Activated CD4-positive, alpha-beta T cell treated with anti-CD3 and anti-CD28 coated beads for 36 hours (primary cell): ENCODE measurements at regions not wholly inside any gene's neighbourhood (a gene's known extent, or its start where the extent isn't known, plus 50 kb on each side); places are given as distances from the start of the nearest gene placed in this dataset.

Experiments used
- ATAC-seq: fragments of 200-7000 bp; cut with Tn5 transposase; one replicate; pipeline ENCODE4 v1.10.0; 2021; ENCODE audit warnings: mild to moderate bottlenecking, moderate library complexity
- CTCF ChIA-PET: fragments of 350-600 bp; sonication (Branson Sonifier 250); formaldehyde crosslinking; loops from one replicate; lab custom pipeline; 2021; ENCODE audit warnings: antibody characterized with exemption; lab: Charles Lee
- POLR2A ChIA-PET: fragments of 350-600 bp; sonication (Branson Sonifier 250); formaldehyde crosslinking; loops from one replicate; lab custom pipeline; 2021; ENCODE audit warnings: antibody characterized with exemption, inconsistent platforms; lab: Charles Lee
- DNase-seq: peaks from one replicate; pipeline ENCODE4 v3.0.0-alpha.2; 2020
- H3K27ac Mint-ChIP-seq: one replicate; pipeline ENCODE4 v1.8.0; 2021; ENCODE audit warnings: mixed read lengths
- H3K27me3 Mint-ChIP-seq: one replicate; pipeline ENCODE4 v1.8.0; 2021; ENCODE audit warnings: mixed read lengths
- H3K36me3 Mint-ChIP-seq: one replicate; pipeline ENCODE4 v1.8.0; 2021; ENCODE audit warnings: low read depth, mixed read lengths
- H3K4me1 Mint-ChIP-seq: one replicate; pipeline ENCODE4 v1.8.0; 2021; ENCODE audit warnings: mixed read lengths
- H3K4me3 Mint-ChIP-seq: one replicate; pipeline ENCODE4 v1.8.0; 2021; ENCODE audit warnings: mild to moderate bottlenecking, moderate library complexity, mixed read lengths
- H3K9me3 Mint-ChIP-seq: one replicate; pipeline ENCODE4 v1.8.0; 2021; ENCODE audit warnings: low read depth, mixed read lengths
- intact Hi-C, 2 experiments: fragments of 100-400 bp; cut with DNase I in 1 of 2; cut with micrococcal nuclease in 1 of 2; formaldehyde crosslinking; loops; one replicate each; pipeline versions ENCODE4 v1.14.2 to v1.15.1; 2022 to 2024; cut with DNase I, micrococcal nuclease

DNA sequence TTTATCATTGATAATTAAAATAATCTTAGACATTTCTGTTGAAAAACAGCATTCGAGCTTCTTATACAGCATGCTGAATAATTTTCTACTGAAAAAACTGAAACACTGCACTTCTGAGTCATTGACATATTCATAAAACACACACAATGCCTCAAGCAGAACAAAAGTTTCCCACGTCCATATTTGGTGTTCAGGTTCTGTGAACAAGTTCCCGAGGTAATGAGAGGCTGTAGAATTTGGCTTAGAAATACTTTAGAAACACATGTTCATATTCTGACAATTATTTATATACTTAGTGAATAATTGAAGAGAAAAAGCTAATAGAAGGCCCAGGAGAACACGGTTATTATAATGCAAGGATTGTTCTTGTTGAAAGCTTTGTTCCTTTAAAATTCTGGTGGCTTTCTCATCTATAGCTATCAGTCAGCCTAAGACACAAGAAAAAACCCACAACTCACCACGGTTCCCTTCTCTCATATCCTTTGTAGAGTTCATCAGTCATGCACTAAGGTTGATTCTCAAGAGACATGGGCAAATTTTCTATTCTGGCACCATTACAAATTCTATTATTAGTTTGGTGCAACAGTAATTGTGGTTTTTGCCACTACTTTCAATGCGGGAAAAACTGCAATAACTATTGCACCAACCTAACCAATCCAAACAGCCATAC, 194.4 kb downstream of the TMX3 start:
- ATAC-seq (no peak), DNase-seq (no peak)
- H3K4me3 Mint-ChIP-seq: no peak overlapping the region
- no peaks in the 10 kb centered on the region for H3K4me1 Mint-ChIP-seq
- H3K27ac Mint-ChIP-seq: no peak overlapping the region
- peaks cover 2% of the 10 kb centered on the region for H3K27me3 Mint-ChIP-seq
- H3K9me3 Mint-ChIP-seq: no peaks in the 10 kb centered on the region
- CTCF ChIA-PET: no interaction called here
- H3K36me3 Mint-ChIP-seq: no peaks in the 10 kb centered on the region
- POLR2A ChIA-PET: no interaction called here
- intact Hi-C loops: no loop called here

DNA sequence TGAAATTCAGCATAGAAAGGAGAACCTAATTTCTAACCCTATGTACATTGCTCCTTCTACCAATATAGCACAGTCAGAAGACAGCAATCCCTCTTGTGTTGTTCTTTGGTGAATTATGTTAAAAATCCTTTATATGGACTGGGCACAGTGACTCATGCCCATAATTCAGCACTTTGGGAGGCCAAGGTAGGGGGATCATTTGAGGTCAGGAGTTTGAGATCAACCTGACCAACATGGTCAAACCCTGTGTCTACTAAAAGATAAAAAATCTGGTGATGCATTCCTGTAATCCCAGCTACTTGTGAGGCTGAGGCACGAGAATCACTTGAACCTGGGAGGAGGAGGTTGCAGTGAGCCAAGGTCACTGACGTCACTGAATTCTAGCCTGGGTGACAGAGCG, 195.6 kb downstream of the TMX3 start:
- ATAC-seq (no peak), DNase-seq (no peak)
- intact Hi-C loops: no loop called here
- H3K36me3 Mint-ChIP-seq: no peaks in the 10 kb centered on the region
- H3K27ac Mint-ChIP-seq: no peak overlapping the region
- H3K4me1 Mint-ChIP-seq: no peaks in the 10 kb centered on the region
- no peaks in the 10 kb centered on the region for H3K9me3 Mint-ChIP-seq
- ChIA-PET CTCF (no interaction called here), POLR2A (no interaction called here)
- H3K4me3 Mint-ChIP-seq: no peak overlapping the region
- H3K27me3 Mint-ChIP-seq: peaks cover 2% of the 10 kb centered on the region

GRCh38 chr18:68509902-68510301, 205.0 kb downstream of the TMX3 start:
- ATAC-seq (no peak), DNase-seq (no peak)
- Mint-ChIP-seq H3K4me3 (no peak overlapping the region), H3K27me3 (no peaks in the 10 kb centered on the region), H3K9me3 (no peaks in the 10 kb centered on the region), H3K36me3 (no peaks in the 10 kb centered on the region), H3K27ac (no peak overlapping the region), H3K4me1 (no peaks in the 10 kb centered on the region)
- intact Hi-C loops: no loop called here
- ChIA-PET CTCF (no interaction called here), POLR2A (no interaction called here)

- Mint-ChIP-seq H3K27ac (no peak overlapping the region), H3K4me3 (no peak overlapping the region), H3K36me3 (no peaks in the 10 kb centered on the region), H3K4me1 (no peaks in the 10 kb centered on the region), H3K27me3 (no peaks in the 10 kb centered on the region), H3K9me3 (no peaks in the 10 kb centered on the region)
- CTCF ChIA-PET: no interaction called here
- POLR2A ChIA-PET: no interaction called here
- DNase-seq (no peak), ATAC-seq (no peak)
- intact Hi-C loops: no loop called here
Measured at GRCh38 chr18:68507781-68508180, 207.1 kb downstream of the TMX3 start.

GRCh38 chr18:68505178-68505574, 209.7 kb downstream of the TMX3 start:
- ChIA-PET POLR2A (no interaction called here), CTCF (no interaction called here)
- intact Hi-C loops: no loop called here
- ATAC-seq (no peak), DNase-seq (no peak)
- H3K27ac Mint-ChIP-seq: no peak overlapping the region
- no peaks in the 10 kb centered on the region for H3K4me1 Mint-ChIP-seq
- no peaks in the 10 kb centered on the region for H3K27me3 Mint-ChIP-seq
- no peak overlapping the region for H3K4me3 Mint-ChIP-seq
- no peaks in the 10 kb centered on the region for H3K36me3 Mint-ChIP-seq
- no peaks in the 10 kb centered on the region for H3K9me3 Mint-ChIP-seq

DNA sequence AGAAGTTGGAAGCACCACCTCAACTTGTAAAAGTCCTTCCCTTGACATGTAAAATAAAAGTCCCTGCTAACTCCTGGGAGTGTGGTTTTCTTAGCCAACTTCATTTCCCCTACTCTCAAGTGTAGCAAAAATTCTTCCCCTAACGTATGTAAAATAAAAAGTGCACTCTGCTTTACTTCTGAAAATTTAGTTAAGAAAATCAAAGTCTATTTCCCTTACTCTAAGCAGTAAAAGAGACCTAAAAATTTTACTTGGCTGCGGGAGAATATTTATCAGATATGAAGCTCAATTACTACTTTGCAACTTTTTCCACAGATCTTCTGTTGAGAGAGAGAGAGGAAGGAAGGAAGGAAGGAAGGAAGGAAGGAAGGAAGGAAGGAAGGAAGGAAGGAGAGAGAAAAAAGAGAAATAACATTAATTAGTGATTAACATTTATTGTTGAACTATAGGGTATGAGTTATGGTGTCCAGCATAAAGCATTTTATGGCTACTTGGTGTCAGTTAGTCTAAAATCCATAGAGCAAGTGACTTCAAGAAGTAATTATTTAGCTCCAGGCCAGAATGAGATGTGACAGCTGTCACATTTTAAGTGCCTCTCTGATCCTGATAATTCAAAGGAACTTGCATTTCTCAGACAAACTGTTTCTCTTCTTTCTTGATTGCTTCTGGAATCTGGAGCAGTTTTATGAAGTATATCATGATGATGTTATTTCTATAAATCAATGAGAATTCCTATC, 210.3 kb downstream of the TMX3 start:
- Mint-ChIP-seq H3K9me3 (no peaks in the 10 kb centered on the region), H3K4me3 (no peak overlapping the region), H3K4me1 (no peaks in the 10 kb centered on the region), H3K27ac (no peak overlapping the region), H3K27me3 (no peaks in the 10 kb centered on the region), H3K36me3 (no peaks in the 10 kb centered on the region)
- intact Hi-C loops: no loop called here
- ChIA-PET CTCF (no interaction called here), POLR2A (no interaction called here)
- ATAC-seq (no peak), DNase-seq (no peak)

DNA sequence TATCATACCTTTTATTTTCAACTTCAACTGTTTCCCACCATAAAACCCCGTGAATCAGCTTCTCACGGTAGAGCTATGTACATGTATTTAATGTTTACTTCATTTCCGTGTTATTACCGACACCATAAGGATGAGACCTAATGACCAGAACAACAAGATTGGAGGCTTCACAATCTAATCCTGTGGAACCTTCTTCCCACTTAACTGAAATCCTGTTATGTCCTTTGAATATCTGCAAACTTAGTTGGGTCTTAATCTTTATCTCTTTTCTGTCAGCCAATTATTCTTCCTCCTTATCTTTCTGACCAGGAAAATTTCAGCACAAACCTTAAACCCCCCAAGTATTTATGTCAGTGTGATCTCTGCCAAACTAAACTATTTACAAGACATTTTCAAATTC, 214.4 kb downstream of the TMX3 start:
- intact Hi-C loops: no loop called here
- H3K4me1 Mint-ChIP-seq: no peaks in the 10 kb centered on the region
- no peaks in the 10 kb centered on the region for H3K9me3 Mint-ChIP-seq
- DNase-seq (no peak), ATAC-seq (no peak)
- H3K36me3 Mint-ChIP-seq: no peaks in the 10 kb centered on the region
- no peak overlapping the region for H3K27ac Mint-ChIP-seq
- ChIA-PET CTCF (no interaction called here), POLR2A (no interaction called here)
- no peak overlapping the region for H3K4me3 Mint-ChIP-seq
- no peaks in the 10 kb centered on the region for H3K27me3 Mint-ChIP-seq

DNA sequence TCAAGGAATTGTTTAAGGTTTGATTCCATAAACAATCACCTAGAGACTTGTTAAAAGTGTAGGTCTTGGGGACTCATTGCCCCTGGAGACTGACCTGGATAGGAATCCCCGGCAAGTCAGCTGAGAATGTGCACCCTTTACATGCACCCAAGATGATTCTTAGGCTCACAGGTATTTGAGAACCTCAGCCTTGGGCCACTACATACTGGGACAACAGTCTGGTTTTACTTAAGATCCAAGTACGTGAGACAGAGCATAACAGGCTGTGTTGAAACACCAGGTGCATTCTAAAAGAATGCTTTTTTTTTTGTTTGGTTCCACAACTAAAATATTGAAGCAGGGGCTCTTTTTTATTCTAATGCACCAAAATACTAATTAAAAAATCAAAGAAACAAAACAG, 215.8 kb downstream of the TMX3 start:
- ChIA-PET POLR2A (no interaction called here), CTCF (no interaction called here)
- intact Hi-C loops: no loop called here
- Mint-ChIP-seq H3K4me3 (no peak overlapping the region), H3K9me3 (no peaks in the 10 kb centered on the region), H3K36me3 (no peaks in the 10 kb centered on the region), H3K27me3 (no peaks in the 10 kb centered on the region), H3K4me1 (no peaks in the 10 kb centered on the region), H3K27ac (no peak overlapping the region)
- no peak for ATAC-seq
- DNase-seq: no peak

DNA sequence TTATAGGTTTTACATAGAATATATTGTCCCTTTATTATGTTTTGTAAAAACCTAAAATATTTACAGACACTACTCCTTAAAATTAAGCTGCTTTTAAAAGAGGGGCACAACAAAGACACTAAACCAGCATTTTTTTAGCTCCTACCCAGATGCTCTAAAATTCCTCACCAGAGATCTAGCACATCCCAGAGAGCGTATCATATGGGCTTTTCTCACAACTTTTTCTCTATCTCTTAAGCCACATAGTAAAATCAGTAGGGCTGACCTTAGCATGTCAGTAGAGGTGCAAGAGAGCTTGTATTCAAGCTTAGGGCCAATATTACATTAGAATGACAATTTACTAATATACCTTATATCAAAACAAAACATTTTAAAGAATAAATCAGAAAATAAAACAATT, 216.3 kb downstream of the TMX3 start:
- no peaks in the 10 kb centered on the region for H3K36me3 Mint-ChIP-seq
- H3K27ac Mint-ChIP-seq: no peak overlapping the region
- no peaks in the 10 kb centered on the region for H3K27me3 Mint-ChIP-seq
- H3K4me1 Mint-ChIP-seq: no peaks in the 10 kb centered on the region
- intact Hi-C loops: no loop called here
- H3K9me3 Mint-ChIP-seq: no peaks in the 10 kb centered on the region
- no peak for DNase-seq
- CTCF ChIA-PET: no interaction called here
- no peak for ATAC-seq
- H3K4me3 Mint-ChIP-seq: no peak overlapping the region
- POLR2A ChIA-PET: no interaction called here

- ATAC-seq: no peak
- intact Hi-C loops: no loop called here
- no peaks in the 10 kb centered on the region for H3K27me3 Mint-ChIP-seq
- no peaks in the 10 kb centered on the region for H3K36me3 Mint-ChIP-seq
- ChIA-PET POLR2A (no interaction called here), CTCF (no interaction called here)
- no peak overlapping the region for H3K27ac Mint-ChIP-seq
- no peaks in the 10 kb centered on the region for H3K9me3 Mint-ChIP-seq
- no peaks in the 10 kb centered on the region for H3K4me1 Mint-ChIP-seq
- no peak overlapping the region for H3K4me3 Mint-ChIP-seq
- no peak for DNase-seq
Measured at GRCh38 chr18:68498185-68498584, 216.7 kb downstream of the TMX3 start.

DNA sequence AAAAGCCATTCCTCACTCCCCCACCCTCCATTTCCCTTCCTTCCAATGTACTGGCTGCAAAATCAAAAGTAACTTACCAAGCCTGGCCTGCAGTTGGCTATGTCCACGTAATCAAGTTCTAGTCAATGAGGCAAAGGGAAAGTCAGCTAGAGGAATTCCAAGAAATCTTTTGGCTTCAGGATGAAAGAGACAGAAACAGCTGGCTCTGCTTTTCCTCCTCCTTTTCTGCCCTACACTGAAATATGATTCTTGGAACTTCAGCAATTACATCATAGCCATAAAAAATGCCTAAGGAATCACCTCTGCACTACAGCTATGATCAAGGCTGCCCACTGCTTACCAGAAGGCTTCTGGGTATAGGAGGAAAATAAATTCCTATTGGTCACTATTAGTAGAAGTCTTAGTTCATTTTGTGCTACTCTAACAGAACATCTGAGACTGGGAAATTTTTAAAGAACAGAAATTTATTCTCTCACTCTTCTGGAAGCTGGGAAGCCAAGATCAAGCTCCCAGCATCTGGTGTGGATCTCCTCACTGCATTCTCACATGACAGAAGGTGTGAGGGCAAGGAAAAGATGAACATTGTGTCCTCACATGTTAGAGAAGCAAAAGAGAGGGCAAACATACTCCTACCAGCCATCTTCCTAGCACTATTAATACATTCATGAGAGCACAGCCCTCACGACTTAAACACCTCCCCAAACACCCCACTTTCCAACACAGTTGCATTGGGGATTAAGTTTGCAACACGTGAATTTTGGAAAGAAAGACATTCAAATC, 219.9 kb downstream of the TMX3 start:
- Mint-ChIP-seq H3K4me1 (no peaks in the 10 kb centered on the region), H3K9me3 (no peaks in the 10 kb centered on the region), H3K36me3 (no peaks in the 10 kb centered on the region), H3K27me3 (no peaks in the 10 kb centered on the region), H3K27ac (no peak overlapping the region), H3K4me3 (no peak overlapping the region)
- ATAC-seq (no peak), DNase-seq (no peak)
- intact Hi-C loops: no loop called here
- POLR2A ChIA-PET: no interaction called here
- CTCF ChIA-PET: no interaction called here
